HG03558 (cell line): ENCODE measurements at regions not wholly inside any gene's neighbourhood (a gene's known extent, or its start where the extent isn't known, plus 50 kb on each side); places are given as distances from the start of the nearest gene placed in this dataset.

ENCODE experiments used
- ATAC-seq: cut with Tn5 transposase; IDR thresholded peaks from one replicate; pipeline ENCODE4 v1.9.1; 2021; ENCODE audit warnings: moderate number of reproducible peaks; ENCODE audit not compliant: unreplicated experiment; ENCODE audit errors: extremely low read depth

- ATAC-seq: no peak
Measured at GRCh38 chr2:195606179-195606578, 50.8 kb upstream of the SLC39A10 start.

- no peak for ATAC-seq
Measured at GRCh38 chr2:195604706-195605105, 52.3 kb upstream of the SLC39A10 start.

- ATAC-seq: no peak
Measured at GRCh38 chr2:195603998-195604397, 53.0 kb upstream of the SLC39A10 start.

GRCh38 chr2:195603408-195603807 is 53.6 kb upstream of the SLC39A10 start:
- no peak for ATAC-seq

- ATAC-seq: no peak
Measured at GRCh38 chr2:195602687-195603086, 54.3 kb upstream of the SLC39A10 start.

GRCh38 chr2:195601361-195601760 is 55.7 kb upstream of the SLC39A10 start:
- ATAC-seq: no peak

GRCh38 chr2:195600778-195601177 is 56.2 kb upstream of the SLC39A10 start:
- ATAC-seq: no peak

- ATAC-seq: no peak
Measured at GRCh38 chr2:195596840-195597239, 60.2 kb upstream of the SLC39A10 start.

- ATAC-seq: no peak
Measured at GRCh38 chr2:195595825-195596224, 61.2 kb upstream of the SLC39A10 start.

GRCh38 chr2:195594919-195595694 is 61.9 kb upstream of the SLC39A10 start:
- ATAC-seq: no peak

- no peak for ATAC-seq
Measured at GRCh38 chr2:195594248-195594647, 62.8 kb upstream of the SLC39A10 start.

- ATAC-seq: no peak
Measured at GRCh38 chr2:195592105-195592504, 64.9 kb upstream of the SLC39A10 start.

- ATAC-seq: no peak
Measured at GRCh38 chr2:195590861-195591205, 66.2 kb upstream of the SLC39A10 start.

GRCh38 chr2:195590199-195590860 is 66.7 kb upstream of the SLC39A10 start:
- ATAC-seq: no peak

GRCh38 chr2:195587966-195588365 is 69.1 kb upstream of the SLC39A10 start:
- no peak for ATAC-seq

GRCh38 chr2:195586062-195586714 is 70.8 kb upstream of the SLC39A10 start:
- no peak for ATAC-seq

GRCh38 chr2:195582188-195582587 is 74.8 kb upstream of the SLC39A10 start:
- no peak for ATAC-seq

- ATAC-seq: peak; percentile 46
Measured at GRCh38 chr2:195579776-195580555, 77.1 kb upstream of the SLC39A10 start.

- peak; percentile 45 for ATAC-seq
Measured at GRCh38 chr2:195575879-195576401, 81.1 kb upstream of the SLC39A10 start.

GRCh38 chr2:195575016-195575415 is 82.0 kb upstream of the SLC39A10 start:
- ATAC-seq: no peak
